Keratinocyte (primary cell): ENCODE measurements at regions not wholly inside any gene's neighbourhood (a gene's known extent, or its start where the extent isn't known, plus 50 kb on each side); places are given as distances from the start of the nearest gene placed in this dataset.

ENCODE experiments used
- DNase-seq: peaks from one replicate; pipeline ENCODE4 v3.0.0-alpha.2; 2011; ENCODE audit warnings: low read depth, missing footprints, low spot score
- FAIRE-seq: peaks from 2 replicates; lab custom pipeline; 2011; peaks lifted over from hg19 to GRCh38; lab: Jason Lieb, UNC
- H2AFZ ChIP-seq: 2 replicates; pipeline ENCODE4 v1.6.0; 2012; ENCODE audit warnings: low read length, control low read depth, inconsistent platforms; ENCODE audit not compliant: control insufficient read depth
- H3K27ac ChIP-seq: 2 replicates; pipeline ENCODE4 v1.5.1; 2011; ENCODE audit warnings: low read length; ENCODE audit not compliant: control insufficient read depth, insufficient read depth
- H3K27me3 ChIP-seq: 3 replicates; pipeline ENCODE4 v1.6.0; 2011; ENCODE audit warnings: low read length; ENCODE audit not compliant: control insufficient read depth, insufficient read depth; ENCODE audit errors: extremely low read depth
- H3K36me3 ChIP-seq, 2 experiments: 2 replicates in 1 of 2; 3 replicates in 1 of 2; pipeline ENCODE4 v1.5.1; 2011; ENCODE audit warnings: low read length in 2 of 2, mild to moderate bottlenecking in 1 of 2; ENCODE audit not compliant: control insufficient read depth in 2 of 2, insufficient read depth in 2 of 2; ENCODE audit errors: extremely low read depth in 1 of 2
- H3K4me1 ChIP-seq: 3 replicates; pipeline ENCODE4 v1.5.1; 2011; ENCODE audit warnings: low read length; ENCODE audit not compliant: control insufficient read depth, insufficient read depth; ENCODE audit errors: extremely low read depth
- H3K4me2 ChIP-seq: 3 replicates; pipeline ENCODE4 v1.6.0; 2011; ENCODE audit warnings: low read depth, low read length; ENCODE audit not compliant: control insufficient read depth, insufficient read depth; ENCODE audit errors: extremely low read depth
- H3K4me3 ChIP-seq, 3 experiments: fragments of 200-600 bp in 1 of 3; sonication (generic) in 1 of 3; 2 replicates in 2 of 3; 3 replicates in 1 of 3; pipeline ENCODE4 v1.5.1; 2011 to 2016; ENCODE audit warnings: low read length in 3 of 3, mild to moderate bottlenecking in 3 of 3, control low read depth in 2 of 3, inconsistent platforms in 1 of 3, low read depth in 1 of 3, mixed read lengths in 1 of 3, mixed run types in 1 of 3, moderate library complexity in 1 of 3; ENCODE audit not compliant: control insufficient read depth in 2 of 3, insufficient read depth in 2 of 3; ENCODE audit errors: extremely low read depth in 1 of 3
- H3K79me2 ChIP-seq: 2 replicates; pipeline ENCODE4 v1.6.0; 2012; ENCODE audit warnings: low read length; ENCODE audit not compliant: control insufficient read depth, insufficient read depth
- H3K9ac ChIP-seq: 3 replicates; pipeline ENCODE4 v1.6.0; 2011; ENCODE audit warnings: low read length; ENCODE audit not compliant: control insufficient read depth, insufficient read depth; ENCODE audit errors: extremely low read depth
- H3K9me1 ChIP-seq: 3 replicates; pipeline ENCODE4 v1.6.0; 2011; ENCODE audit warnings: low read length; ENCODE audit not compliant: control insufficient read depth, insufficient read depth; ENCODE audit errors: extremely low read depth
- H3K9me3 ChIP-seq: 2 replicates; pipeline ENCODE4 v1.5.1; 2012; ENCODE audit warnings: low read depth, low read length; ENCODE audit not compliant: control insufficient read depth
- H4K20me1 ChIP-seq: 3 replicates; pipeline ENCODE4 v1.6.0; 2011; ENCODE audit warnings: low read length; ENCODE audit not compliant: control insufficient read depth, insufficient read depth; ENCODE audit errors: extremely low read depth
- CTCF ChIP-seq, 3 experiments: IDR thresholded peaks in 1 of 3; conservative IDR thresholded peaks in 1 of 3; optimal IDR thresholded peaks in 1 of 3; 2 replicates in 2 of 3; 3 replicates in 1 of 3; pipeline versions ENCODE3 to v1.5.1; 2011; ENCODE audit warnings: low read length in 3 of 3, mild to moderate bottlenecking in 3 of 3, moderate library complexity in 2 of 3, control low read depth in 1 of 3, inconsistent platforms in 1 of 3; ENCODE audit not compliant: insufficient read depth in 2 of 3; ENCODE audit errors: extremely low read depth in 1 of 3
- EZH2 ChIP-seq: IDR thresholded peaks from one replicate; pipeline ENCODE4 v1.6.1; 2012; ENCODE audit warnings: inconsistent platforms, mild to moderate bottlenecking, low read length, moderate library complexity
- dilution Hi-C: fragments of 300-500 bp; cut with MboI; formaldehyde crosslinking; loops from one replicate; pipeline ENCODE4 v1.7.0; 2020; ENCODE audit warnings: low sequenced_read_pairs; ENCODE audit not compliant: extremely low pct_ligation_motif_present

GRCh38 chr18:67043276-67043675 lies 439.4 kb upstream of the CDH19 start:
- Histone ChIP-seq H3K9me1 (no peaks in the 10 kb centered on the region), H3K27ac (no peak overlapping the region), H3K9me3 (peaks cover 2% of the 10 kb centered on the region), H3K4me1 (no peaks in the 10 kb centered on the region), H3K36me3 (no peaks in the 10 kb centered on the region), H2AFZ (no peak overlapping the region), H3K4me2 (no peak overlapping the region), H4K20me1 (no peaks in the 10 kb centered on the region), H3K27me3 (no peaks in the 10 kb centered on the region), H3K4me3 (no peak overlapping the region), H3K79me2 (no peaks in the 10 kb centered on the region), H3K9ac (no peak overlapping the region)
- dilution Hi-C loops = no loop called here
- no peak for TF ChIP-seq CTCF (optimal IDR thresholded peaks at IDR 0.05 in 1 of 3, IDR thresholded peaks at IDR 0.05 in 1 of 3, conservative IDR thresholded peaks at IDR 0.05 in 1 of 3; ENCODE audit: extremely low read depth in 1 of 3, insufficient read depth in 2 of 3, low read length in 3 of 3)
- no peak for TF ChIP-seq EZH2
- DNase-seq = no peak
- FAIRE-seq = no peak

GRCh38 chr18:67041334-67041733 lies 437.4 kb upstream of the CDH19 start:
- Histone ChIP-seq H3K9me3 (peaks cover 2% of the 10 kb centered on the region), H3K27ac (no peak overlapping the region), H3K27me3 (no peaks in the 10 kb centered on the region), H3K79me2 (no peaks in the 10 kb centered on the region), H3K9me1 (no peaks in the 10 kb centered on the region), H3K9ac (no peak overlapping the region), H3K36me3 (no peaks in the 10 kb centered on the region), H3K4me1 (no peaks in the 10 kb centered on the region), H2AFZ (no peak overlapping the region), H4K20me1 (no peaks in the 10 kb centered on the region), H3K4me3 (no peak overlapping the region), H3K4me2 (no peak overlapping the region)
- FAIRE-seq = no peak
- DNase-seq = no peak
- no peak for TF ChIP-seq EZH2
- TF ChIP-seq CTCF (optimal IDR thresholded peaks at IDR 0.05 in 1 of 3, IDR thresholded peaks at IDR 0.05 in 1 of 3, conservative IDR thresholded peaks at IDR 0.05 in 1 of 3; ENCODE audit: extremely low read depth in 1 of 3, insufficient read depth in 2 of 3, low read length in 3 of 3) = no peak
- dilution Hi-C loops = no loop called here
